ENCODE measurements at regions not wholly inside any gene's neighbourhood (a gene's known extent, or its start where the extent isn't known, plus 50 kb on each side); places are given as distances from the start of the nearest gene placed in this dataset.

DNA sequence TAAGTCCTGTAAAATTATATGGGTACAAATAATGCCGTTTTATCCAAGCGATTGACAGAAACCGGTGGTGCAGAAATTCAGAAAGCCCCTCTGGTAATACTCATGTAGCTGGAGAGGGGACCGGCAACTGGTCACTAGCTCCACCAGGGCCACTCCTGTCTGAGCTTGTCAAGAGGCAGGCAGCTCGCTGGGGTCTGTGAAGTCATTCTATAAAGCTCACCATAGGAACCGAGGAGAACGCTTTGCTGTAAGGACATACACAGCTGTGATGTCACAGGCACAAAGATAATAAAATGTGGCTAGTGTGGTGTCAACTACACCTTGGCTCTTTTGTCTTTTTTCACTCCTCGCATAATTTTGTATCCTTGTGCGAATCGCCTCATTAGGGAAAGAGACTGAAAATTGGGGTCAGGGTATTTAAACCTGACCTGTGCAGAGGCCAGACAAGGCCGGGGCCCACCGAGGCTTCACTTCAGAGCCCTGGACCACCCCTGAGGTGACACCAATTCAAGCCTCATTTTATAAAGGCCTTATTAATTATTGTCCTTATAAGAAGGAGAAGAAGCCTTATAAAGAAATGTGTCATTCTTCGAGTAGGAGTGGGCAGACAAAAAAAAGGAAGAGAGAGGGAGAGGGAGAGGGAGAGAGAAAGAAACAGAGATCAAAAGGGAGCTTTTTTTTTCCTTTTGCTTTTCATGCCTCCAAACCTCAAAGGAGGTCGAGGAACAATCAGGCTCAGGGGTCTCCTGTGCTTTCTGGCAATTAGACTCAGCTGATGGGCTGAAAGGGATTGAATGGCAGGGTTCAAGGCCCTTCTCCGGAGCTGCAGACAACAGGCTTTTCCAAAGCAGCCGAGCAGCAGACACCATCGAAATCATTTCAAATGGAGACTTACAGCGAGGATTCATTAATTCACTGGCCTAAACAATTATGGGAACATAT, 813.3 kb upstream of the ARRDC4 start:
- in situ Hi-C loops (cut with MboI): no loop called here
- Histone ChIP-seq H3K4me2 (ENCODE audit: unreplicated experiment) (no peak overlapping the region), H3K9me3 (ENCODE audit: low read depth) (no peaks in the 10 kb centered on the region), H3K27me3 (replicated peaks; ENCODE audit: insufficient read depth) (no peaks in the 10 kb centered on the region), H3K4me1 (ENCODE audit: insufficient read depth) (no peaks in the 10 kb centered on the region), H3K9me2 (ENCODE audit: insufficient read depth) (no peaks in the 10 kb centered on the region), H4K20me1 (ENCODE audit: insufficient read depth) (no peaks in the 10 kb centered on the region), H3K9ac (no peak overlapping the region), H2AFZ (no peak overlapping the region), H3K27ac (no peak overlapping the region), H3K36me3 (ENCODE audit: low read depth) (no peaks in the 10 kb centered on the region), H3K79me2 (ENCODE audit: insufficient read depth) (no peaks in the 10 kb centered on the region), H3F3A (ENCODE audit: insufficient read depth) (no peaks in the 10 kb centered on the region), H3K4me3 (no peak overlapping the region)
- TF ChIP-seq EZH2 (IDR thresholded peaks at IDR 0.05; ENCODE audit: insufficient read depth, poor library complexity, severe bottlenecking) (no peak), EZH2phosphoT487 (IDR thresholded peaks at IDR 0.05; ENCODE audit: insufficient read depth, low read depth) (no peak)
- WGBS, 2 experiments (ENCODE audit: low coverage in 1 of 2, low lambda C conversion rate in 2 of 2, missing lambda C conversion rate in 2 of 2): 27 to 35% methylated on average over 18 of the region's 18 CpGs
- DNase-seq: no peak

DNA sequence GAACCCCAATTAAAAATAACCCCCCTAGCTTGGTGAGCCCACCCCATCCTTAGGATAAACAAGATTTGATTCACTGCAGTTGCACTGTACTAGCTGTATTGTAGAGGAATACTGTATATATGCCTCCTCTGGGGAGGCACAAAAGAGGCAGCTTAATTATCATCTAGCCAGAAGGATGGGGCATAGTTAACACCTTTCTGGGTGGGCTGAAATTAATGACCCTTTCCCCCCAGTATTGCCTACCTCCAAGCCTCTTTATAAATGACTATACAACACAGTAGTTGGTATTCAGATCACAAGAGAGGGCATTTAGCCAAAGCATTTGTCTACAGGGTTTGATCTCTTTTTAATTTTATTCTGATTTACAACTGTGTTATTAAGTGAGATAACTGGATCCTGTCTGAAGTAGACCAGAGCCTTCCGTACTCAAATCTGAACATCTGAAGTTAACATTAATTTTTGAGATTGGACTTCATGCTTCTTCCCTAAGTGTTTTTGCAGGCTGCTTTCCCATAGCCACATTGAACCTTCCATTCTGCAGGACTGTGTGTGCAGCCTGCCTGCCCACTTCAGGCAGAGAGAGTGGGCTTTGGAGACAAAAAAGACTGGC, 807.0 kb upstream of the ARRDC4 start:
- Histone ChIP-seq H3K4me3 (no peak overlapping the region), H3K36me3 (ENCODE audit: low read depth) (no peaks in the 10 kb centered on the region), H3K4me1 (ENCODE audit: insufficient read depth) (no peaks in the 10 kb centered on the region), H3K9me3 (ENCODE audit: low read depth) (no peaks in the 10 kb centered on the region), H2AFZ (no peak overlapping the region), H3K27ac (no peak overlapping the region), H3K79me2 (ENCODE audit: insufficient read depth) (no peaks in the 10 kb centered on the region), H3K4me2 (ENCODE audit: unreplicated experiment) (no peak overlapping the region), H4K20me1 (ENCODE audit: insufficient read depth) (no peaks in the 10 kb centered on the region), H3K27me3 (replicated peaks; ENCODE audit: insufficient read depth) (no peaks in the 10 kb centered on the region), H3K9ac (no peak overlapping the region), H3K9me2 (ENCODE audit: insufficient read depth) (no peaks in the 10 kb centered on the region), H3F3A (ENCODE audit: insufficient read depth) (no peaks in the 10 kb centered on the region)
- no peak for TF ChIP-seq EZH2 (IDR thresholded peaks at IDR 0.05; ENCODE audit: insufficient read depth, poor library complexity, severe bottlenecking)
- no peak for TF ChIP-seq EZH2phosphoT487 (IDR thresholded peaks at IDR 0.05; ENCODE audit: insufficient read depth, low read depth)
- DNase-seq: no peak
- in situ Hi-C loops (cut with MboI): no loop called here
- 4 to 5% methylated on average over 1 of the region's 1 CpG for WGBS, 2 experiments (ENCODE audit: low coverage in 1 of 2, low lambda C conversion rate in 2 of 2, missing lambda C conversion rate in 2 of 2)

GRCh38 chr15:97156739-97157265, 803.7 kb upstream of the ARRDC4 start:
- Histone ChIP-seq H3K4me3 (no peak overlapping the region), H3F3A (ENCODE audit: insufficient read depth) (no peaks in the 10 kb centered on the region), H3K4me1 (ENCODE audit: insufficient read depth) (no peaks in the 10 kb centered on the region), H3K36me3 (ENCODE audit: low read depth) (no peaks in the 10 kb centered on the region), H2AFZ (no peak overlapping the region), H3K27ac (no peak overlapping the region), H3K79me2 (ENCODE audit: insufficient read depth) (no peaks in the 10 kb centered on the region), H3K9me2 (ENCODE audit: insufficient read depth) (no peaks in the 10 kb centered on the region), H3K4me2 (ENCODE audit: unreplicated experiment) (no peak overlapping the region), H3K9me3 (ENCODE audit: low read depth) (no peaks in the 10 kb centered on the region), H4K20me1 (ENCODE audit: insufficient read depth) (no peaks in the 10 kb centered on the region), H3K27me3 (replicated peaks; ENCODE audit: insufficient read depth) (no peaks in the 10 kb centered on the region), H3K9ac (no peak overlapping the region)
- no peak for TF ChIP-seq EZH2 (IDR thresholded peaks at IDR 0.05; ENCODE audit: insufficient read depth, poor library complexity, severe bottlenecking)
- no peak for TF ChIP-seq EZH2phosphoT487 (IDR thresholded peaks at IDR 0.05; ENCODE audit: insufficient read depth, low read depth)
- in situ Hi-C loops (cut with MboI): no loop called here
- 14 to 24% methylated on average over 2 of the region's 2 CpGs for WGBS, 2 experiments (ENCODE audit: low coverage in 1 of 2, low lambda C conversion rate in 2 of 2, missing lambda C conversion rate in 2 of 2)
- DNase-seq: no peak

GRCh38 chr15:97162805-97163495, 797.6 kb upstream of the ARRDC4 start:
- DNase-seq: no peak
- H2AFZ ChIP-seq: no peak overlapping the region
- no peak overlapping the region for H3K4me2 ChIP-seq (ENCODE audit: unreplicated experiment)
- no peaks in the 10 kb centered on the region for H3K79me2 ChIP-seq (ENCODE audit: insufficient read depth)
- no peak overlapping the region for H3K9ac ChIP-seq
- H3K27me3 ChIP-seq (replicated peaks; ENCODE audit: insufficient read depth): no peaks in the 10 kb centered on the region
- H3F3A ChIP-seq (ENCODE audit: insufficient read depth): no peaks in the 10 kb centered on the region
- in situ Hi-C loops (cut with MboI): no loop called here
- H3K9me2 ChIP-seq (ENCODE audit: insufficient read depth): no peaks in the 10 kb centered on the region
- H3K36me3 ChIP-seq (ENCODE audit: low read depth): no peaks in the 10 kb centered on the region
- H3K9me3 ChIP-seq (ENCODE audit: low read depth): no peaks in the 10 kb centered on the region
- TF ChIP-seq EZH2phosphoT487 (IDR thresholded peaks at IDR 0.05; ENCODE audit: insufficient read depth, low read depth) (no peak), EZH2 (IDR thresholded peaks at IDR 0.05; ENCODE audit: insufficient read depth, poor library complexity, severe bottlenecking) (no peak)
- WGBS, 2 experiments (ENCODE audit: low coverage in 1 of 2, low lambda C conversion rate in 2 of 2, missing lambda C conversion rate in 2 of 2): 4 to 7% methylated on average over 2 of the region's 2 CpGs
- H4K20me1 ChIP-seq (ENCODE audit: insufficient read depth): no peaks in the 10 kb centered on the region
- H3K27ac ChIP-seq: no peak overlapping the region
- H3K4me1 ChIP-seq (ENCODE audit: insufficient read depth): no peaks in the 10 kb centered on the region
- H3K4me3 ChIP-seq: no peak overlapping the region

All from GM23248 (cell line).